Lung (tissue), 11 donors: ENCODE measurements at regions not wholly inside any gene's neighbourhood (a gene's known extent, or its start where the extent isn't known, plus 50 kb on each side); places are given as distances from the start of the nearest gene placed in this dataset.
"Not testable (repeated sequence)": the region's sequence is repeated elsewhere in the genome, so short reads cannot be mapped to it uniquely, and the experiment has no call there.

Experiments used
- ATAC-seq: fragments of 200-7000 bp; cut with Tn5 transposase; one replicate; pipeline ENCODE4 v1.9.1; 2020; ENCODE audit warnings: moderate number of reproducible peaks; ENCODE audit not compliant: insufficient read depth, low FRiP score
- DNase-seq, 3 donors: peaks; one replicate each; pipeline ENCODE4 v3.0.0-alpha.2; 2013 to 2017
- H3K27ac ChIP-seq, 2 donors: one replicate each; pipeline ENCODE4 v1.5.1; 2013; ENCODE audit warnings: mild to moderate bottlenecking in 2 of 2, moderate library complexity in 2 of 2, control low read depth in 1 of 2, inconsistent platforms in 1 of 2, low read depth in 1 of 2, low read length in 1 of 2
- H3K27me3 ChIP-seq, 3 donors: one replicate each; pipeline ENCODE4 v1.5.1; 2013; ENCODE audit warnings: low read length in 2 of 3; ENCODE audit not compliant: control insufficient read depth in 3 of 3, insufficient read depth in 3 of 3
- H3K36me3 ChIP-seq, 4 donors: one replicate each; pipeline ENCODE4 v1.5.1; 2013; ENCODE audit warnings: low read length in 4 of 4, mild to moderate bottlenecking in 1 of 4, moderate library complexity in 1 of 4; ENCODE audit not compliant: control insufficient read depth in 4 of 4, insufficient read depth in 4 of 4
- H3K4me1 ChIP-seq, 5 donors: one replicate each; pipeline ENCODE4 v1.5.1; 2013; ENCODE audit warnings: low read length in 5 of 5, mild to moderate bottlenecking in 2 of 5, moderate library complexity in 1 of 5; ENCODE audit not compliant: control insufficient read depth in 5 of 5, insufficient read depth in 5 of 5
- H3K4me3 ChIP-seq: one replicate; pipeline ENCODE4 v1.5.1; 2013; ENCODE audit warnings: mild to moderate bottlenecking, control low read depth, moderate library complexity
- H3K9ac ChIP-seq, 2 donors: one replicate each; pipeline ENCODE4 v1.5.1; 2013; ENCODE audit warnings: low read length in 2 of 2, control low read depth in 1 of 2; ENCODE audit not compliant: insufficient read depth in 1 of 2
- H3K9me3 ChIP-seq, 4 donors: one replicate each; pipeline ENCODE4 v1.5.1; 2013; ENCODE audit warnings: low read length in 3 of 4, mild to moderate bottlenecking in 1 of 4, moderate library complexity in 1 of 4; ENCODE audit not compliant: control insufficient read depth in 4 of 4, insufficient read depth in 3 of 4
- WGBS, 2 donors: extraction: QIAGEN DNeasy Blood & Tissue Kit; methylation state at CpG; one replicate each; pipeline ENCODE4 v1.1.7; 2013; 5-methylcytosine and 5-hydroxymethylcytosine counted together
- TF ChIP-seq, protein P1 (sequence below): IDR thresholded peaks from 2 replicates; pipeline ENCODE4 v1.5.1; 2012; ENCODE audit warnings: mild to moderate bottlenecking; ENCODE audit errors: control extremely low read depth, extremely low read depth
- donor health status: control.
- donor health status: control.
- donor health status: Bipolar disorder and iron deficiency.
- donor health status: healthy.
- donor health status: DM: yes; HTN: yes; CAD: no.

DNA sequence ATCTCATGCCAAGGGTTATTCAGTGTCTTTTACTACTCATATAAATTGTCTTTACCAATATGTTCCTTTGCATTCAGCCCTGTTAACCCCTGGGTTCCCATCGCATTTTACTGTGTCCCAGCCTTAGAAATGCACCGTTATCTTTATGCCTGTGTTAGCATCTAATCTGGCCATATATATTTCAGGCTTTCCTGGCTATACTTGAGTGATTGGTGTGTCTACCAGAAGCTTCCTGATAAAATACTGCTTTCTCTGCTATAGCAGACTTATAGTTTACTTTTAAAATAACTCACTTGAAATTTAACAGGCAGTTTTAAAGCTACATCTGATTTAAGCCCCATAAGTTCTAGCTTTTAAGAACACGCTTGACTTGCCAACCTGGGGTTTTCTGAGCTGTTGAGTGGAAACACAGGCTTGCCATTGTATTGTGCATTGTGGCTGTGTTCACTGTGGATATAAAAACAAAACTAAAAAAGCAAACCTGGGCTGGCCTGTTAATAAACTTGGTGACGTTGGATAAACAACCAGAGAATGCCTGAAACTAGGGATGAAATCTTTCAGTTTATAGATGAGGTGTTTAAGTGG, 185.3 kb upstream of the TAPT1 start:
- ATAC-seq (no peak), DNase-seq (no peak)

DNA sequence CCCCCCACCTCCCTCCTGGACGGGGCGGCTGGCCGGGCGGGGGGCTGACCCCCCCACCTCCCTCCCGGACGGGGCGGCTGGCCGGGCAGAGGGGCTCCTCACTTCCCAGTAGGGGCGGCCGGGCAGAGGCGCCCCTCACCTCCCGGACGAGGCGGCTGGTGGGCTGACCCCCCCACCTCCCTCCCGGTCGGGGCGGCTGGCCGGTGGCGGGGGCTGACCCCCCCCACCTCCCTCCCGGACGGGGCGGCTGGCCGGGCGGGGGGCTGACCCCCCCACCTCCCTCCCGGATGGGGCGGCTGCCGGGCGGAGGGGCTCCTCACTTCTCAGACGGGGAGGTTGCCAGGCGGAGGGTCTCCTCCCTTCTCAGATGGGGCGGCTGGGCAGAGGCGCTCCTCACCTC, 166.9 kb upstream of the TAPT1 start:
- H3K27me3 ChIP-seq, H3K36me3 ChIP-seq, H3K9me3 ChIP-seq, ATAC-seq, H3K4me3 ChIP-seq, H3K4me1 ChIP-seq, H3K27ac ChIP-seq, DNase-seq, H3K9ac ChIP-seq: not testable (repeated sequence)
- WGBS, 2 donors, result 96 to 100% methylated on average over 4 to 29 of the region's 32 CpGs

More for the DNA sequence above, 185.3 kb upstream of the TAPT1 start:
- H3K9ac ChIP-seq, result no peak overlapping the region
- WGBS, 2 donors, result 86 to 94% methylated on average over 4 of the region's 4 CpGs
- no peaks in the 10 kb centered on the region for H3K36me3 ChIP-seq
- no peak overlapping the region for H3K27ac ChIP-seq
- TF ChIP-seq, protein P1, sequence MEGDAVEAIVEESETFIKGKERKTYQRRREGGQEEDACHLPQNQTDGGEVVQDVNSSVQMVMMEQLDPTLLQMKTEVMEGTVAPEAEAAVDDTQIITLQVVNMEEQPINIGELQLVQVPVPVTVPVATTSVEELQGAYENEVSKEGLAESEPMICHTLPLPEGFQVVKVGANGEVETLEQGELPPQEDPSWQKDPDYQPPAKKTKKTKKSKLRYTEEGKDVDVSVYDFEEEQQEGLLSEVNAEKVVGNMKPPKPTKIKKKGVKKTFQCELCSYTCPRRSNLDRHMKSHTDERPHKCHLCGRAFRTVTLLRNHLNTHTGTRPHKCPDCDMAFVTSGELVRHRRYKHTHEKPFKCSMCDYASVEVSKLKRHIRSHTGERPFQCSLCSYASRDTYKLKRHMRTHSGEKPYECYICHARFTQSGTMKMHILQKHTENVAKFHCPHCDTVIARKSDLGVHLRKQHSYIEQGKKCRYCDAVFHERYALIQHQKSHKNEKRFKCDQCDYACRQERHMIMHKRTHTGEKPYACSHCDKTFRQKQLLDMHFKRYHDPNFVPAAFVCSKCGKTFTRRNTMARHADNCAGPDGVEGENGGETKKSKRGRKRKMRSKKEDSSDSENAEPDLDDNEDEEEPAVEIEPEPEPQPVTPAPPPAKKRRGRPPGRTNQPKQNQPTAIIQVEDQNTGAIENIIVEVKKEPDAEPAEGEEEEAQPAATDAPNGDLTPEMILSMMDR, result no peak
- no peaks in the 10 kb centered on the region for H3K27me3 ChIP-seq
- no peak overlapping the region for H3K4me3 ChIP-seq
- peaks cover 0 to 2% (median 0%) of the 10 kb centered on the region in 4 donors for H3K9me3 ChIP-seq
- no peaks in the 10 kb centered on the region for H3K4me1 ChIP-seq

DNA sequence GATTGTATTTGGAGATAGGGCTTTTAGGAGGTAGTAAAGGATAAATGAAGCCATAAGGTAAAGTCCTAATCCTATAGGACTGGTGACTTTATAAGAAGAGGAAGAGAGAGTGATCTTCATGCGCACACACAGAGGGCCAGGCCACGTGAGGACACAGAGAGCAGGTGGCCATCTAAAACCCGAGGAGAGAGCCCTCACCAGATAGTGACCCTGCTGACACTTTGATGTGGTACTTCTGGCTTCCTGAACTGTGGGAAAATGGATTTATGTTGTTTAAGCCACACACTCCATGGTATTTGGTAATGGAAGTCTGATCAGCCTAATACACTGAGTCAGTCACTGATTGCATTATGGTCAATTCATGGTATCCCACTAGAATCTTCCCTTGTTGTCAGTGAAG, 164.9 kb upstream of the TAPT1 start:
- Histone ChIP-seq H3K27me3 (peaks cover 0 to 3% (median 0%) of the 10 kb centered on the region in 3 donors), H3K9ac (no peak overlapping the region), H3K4me1 (no peaks in the 10 kb centered on the region), H3K27ac (no peak overlapping the region), H3K4me3 (no peak overlapping the region), H3K36me3 (no peaks in the 10 kb centered on the region), H3K9me3 (peaks cover 0 to 2% (median 0%) of the 10 kb centered on the region in 4 donors)
- ATAC-seq (no peak), DNase-seq (no peak)
- TF ChIP-seq, protein P1, result no peak
- WGBS, 2 donors, result 87 to 89% methylated on average over 3 of the region's 3 CpGs

DNA sequence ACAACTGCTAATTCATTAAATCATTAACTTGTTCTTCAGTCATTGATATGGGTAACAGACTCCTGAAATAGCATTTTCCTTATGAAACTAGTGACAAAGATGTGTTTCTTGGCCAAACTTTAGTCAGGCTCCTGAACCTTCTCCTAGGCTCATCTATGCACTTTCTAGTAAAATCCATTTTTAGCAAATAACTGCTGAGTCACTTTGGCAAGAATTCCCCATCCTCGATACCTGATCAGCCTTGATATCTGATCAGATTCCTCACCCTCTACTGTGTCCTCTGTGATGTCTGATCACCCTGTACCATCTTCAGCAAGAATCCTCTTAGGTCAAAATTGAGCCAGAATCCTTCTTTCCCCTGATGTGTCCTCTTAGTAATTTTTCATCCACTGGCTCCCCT, 161.2 kb upstream of the TAPT1 start:
- H3K27me3 ChIP-seq, result peaks cover 0 to 3% (median 0%) of the 10 kb centered on the region in 3 donors
- no peak overlapping the region for H3K27ac ChIP-seq
- TF ChIP-seq, protein P1, result no peak
- no peaks in the 10 kb centered on the region for H3K36me3 ChIP-seq
- ATAC-seq, result no peak
- 83 to 94% methylated on average over 1 of the region's 1 CpG for WGBS, 2 donors
- H3K9ac ChIP-seq, result no peak overlapping the region
- peaks cover 0 to 9% (median 0%) of the 10 kb centered on the region in 5 donors for H3K4me1 ChIP-seq
- no peak for DNase-seq
- H3K4me3 ChIP-seq, result no peak overlapping the region
- H3K9me3 ChIP-seq, result no peaks in the 10 kb centered on the region
